ENCODE measurements at regions not wholly inside any gene's neighbourhood (a gene's known extent, or its start where the extent isn't known, plus 50 kb on each side); places are given as distances from the start of the nearest gene placed in this dataset.

DNA sequence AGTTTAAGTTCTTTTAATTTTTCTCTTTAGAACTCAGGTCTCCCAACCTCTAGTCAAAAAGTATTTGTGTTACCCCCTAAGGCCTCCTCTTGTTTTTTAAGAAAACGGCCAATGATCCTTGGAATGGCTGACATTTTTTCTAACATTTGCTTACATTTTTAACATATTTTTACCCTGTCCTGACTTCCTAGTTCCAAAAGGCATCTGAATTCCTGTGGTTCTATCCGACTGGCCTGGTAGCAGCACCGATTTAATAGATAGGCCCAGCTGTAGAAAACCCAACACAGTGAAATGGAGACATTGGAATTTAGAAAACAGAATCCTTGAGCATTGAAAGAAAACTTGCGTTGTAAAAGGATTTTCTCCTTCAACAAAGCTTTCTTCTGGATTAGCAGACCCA is 134.7 kb upstream of the GSC start:
- ChIA-PET CTCF (ENCODE audit: partially characterized antibody) (interaction anchor here (0.9 kb wide), 1 partner anchor 21 kb away, joined by 3 read pairs; no protein-coding TSS in a partner anchor), POLR2A (ENCODE audit: partially characterized antibody) (no interaction called here)
- no peak overlapping the region for H2BK5ac ChIP-seq (ENCODE audit: low read depth, low read length)
- H3K36me3 ChIP-seq (ENCODE audit: control insufficient read depth in 2 of 4, insufficient read depth in 4 of 4, low read length in 3 of 4) = no peaks in the 10 kb centered on the region
- H3K9me3 ChIP-seq (ENCODE audit: insufficient read depth in 2 of 2, low read depth in 1 of 2, low read length in 1 of 2) = no peaks in the 10 kb centered on the region
- FAIRE-seq = no peak
- no peaks in the 10 kb centered on the region; a peak in 2 of 7 replicates for H3K4me1 ChIP-seq (replicated peaks in 1 of 4; ENCODE audit: control insufficient read depth in 3 of 4, insufficient read depth in 4 of 4, low read length in 3 of 4)
- H3K79me2 ChIP-seq (ENCODE audit: control insufficient read depth in 1 of 2, insufficient read depth in 2 of 2, low read length in 2 of 2) = no peaks in the 10 kb centered on the region
- no peak overlapping the region for H2AFZ ChIP-seq (ENCODE audit: low read length)
- no peak overlapping the region for H3K27ac ChIP-seq (ENCODE audit: low read depth, low read length)
- H3K14ac ChIP-seq (ENCODE audit: insufficient read length) = no peak overlapping the region
- no peak overlapping the region for H4K5ac ChIP-seq (ENCODE audit: insufficient read length, low read depth, low read length)
- H2AK5ac ChIP-seq (ENCODE audit: low read depth, low read length) = no peak overlapping the region
- H3K18ac ChIP-seq (ENCODE audit: extremely low read depth, low read length) = no peak overlapping the region
- no peak overlapping the region for H3K9ac ChIP-seq (replicated peaks in 1 of 4; ENCODE audit: extremely low read depth in 1 of 4, low read depth in 3 of 4, low read length in 3 of 4)
- H2BK15ac ChIP-seq (ENCODE audit: low read length) = no peak overlapping the region
- DNase-seq (ENCODE audit: low read depth in 1 of 2, low spot score in 2 of 2) = peak in 1 of 2 experiments; percentile 3
- H3K23ac ChIP-seq (ENCODE audit: insufficient read length) = no peak overlapping the region
- H3K56ac ChIP-seq (replicated peaks; ENCODE audit: insufficient read length, low read depth, low read length) = no peak overlapping the region
- H3K4ac ChIP-seq (replicated peaks; ENCODE audit: insufficient read length, low read depth, low read length) = no peak overlapping the region
- H2BK12ac ChIP-seq (ENCODE audit: low read depth, low read length) = 0 out of 2 replicates have a peak overlapping the region, but pooled peaks have one; percentile 7
- peaks cover 7 to 26% (median 13%) of the 10 kb centered on the region in 4 experiments; a peak in 5 of 7 replicates for H3K27me3 ChIP-seq (replicated peaks in 1 of 4; ENCODE audit: control insufficient read depth in 3 of 4, extremely low read depth in 1 of 4, insufficient read depth in 3 of 4, low read length in 3 of 4)
- H3K4me2 ChIP-seq (ENCODE audit: insufficient read depth in 1 of 2, low read depth in 2 of 2, low read length in 2 of 2) = no peak overlapping the region
- no peaks in the 10 kb centered on the region for H3K79me1 ChIP-seq (ENCODE audit: low read depth, low read length)
- H2BK20ac ChIP-seq (ENCODE audit: low read length) = no peak overlapping the region
- 47% methylated on average over 4 of the region's 4 CpGs; no CpG with 5 or more reads in 1 of the 2 experiments for WGBS, 2 experiments (ENCODE audit: extremely low coverage in 1 of 2, insufficient coverage in 1 of 2, insufficient read length in 1 of 2, insufficient replicate concordance in 2 of 2, low coverage in 1 of 2, low lambda C conversion rate in 2 of 2, missing lambda C conversion rate in 1 of 2)
- no peaks in the 10 kb centered on the region for H4K20me1 ChIP-seq (replicated peaks in 1 of 2; ENCODE audit: control insufficient read depth in 1 of 2, insufficient read depth in 2 of 2, low read length in 2 of 2)
- no peak overlapping the region for H2BK120ac ChIP-seq (replicated peaks; ENCODE audit: low read depth, low read length)
- H3K23me2 ChIP-seq (ENCODE audit: low read depth, low read length) = no peaks in the 10 kb centered on the region; the same call in 1 of the 2 replicates
- no peak overlapping the region for H4K8ac ChIP-seq (ENCODE audit: extremely low read depth, insufficient read depth, low read length)
- no peak overlapping the region for H3K4me3 ChIP-seq (ENCODE audit: extremely low read depth in 1 of 4, insufficient read depth in 2 of 4, low read depth in 3 of 4, low read length in 4 of 4)
- H4K91ac ChIP-seq (replicated peaks; ENCODE audit: insufficient read length, low read length) = no peak overlapping the region
- TF ChIP-seq BACH1 (IDR thresholded peaks at IDR 0.05; ENCODE audit: low read length) (no peak), EP300 (IDR thresholded peaks at IDR 0.05; ENCODE audit: borderline replicate concordance in 1 of 2, low read depth in 2 of 2, low read length in 2 of 2) (no peak), TCF12 (IDR thresholded peaks at IDR 0.05; ENCODE audit: low read depth, low read length) (no peak), FOSL1 (IDR thresholded peaks at IDR 0.05; ENCODE audit: insufficient read depth, low read depth, low read length) (no peak), CBX8 (IDR thresholded peaks at IDR 0.05; ENCODE audit: borderline replicate concordance, low read depth, low read length) (no peak), NRF1 (IDR thresholded peaks at IDR 0.05; ENCODE audit: low read depth, low read length) (no peak), HDAC6 (IDR thresholded peaks at IDR 0.05; ENCODE audit: low read depth, low read length) (no peak), POLR2A (IDR thresholded peaks at IDR 0.05; ENCODE audit: control extremely low read depth in 1 of 2, low read depth in 2 of 2, low read length in 2 of 2) (no peak), GTF2F1 (IDR thresholded peaks at IDR 0.05; ENCODE audit: borderline replicate concordance, low read depth, low read length) (no peak), YY1 (IDR thresholded peaks at IDR 0.05; ENCODE audit: low read depth, low read length) (no peak), BRCA1 (IDR thresholded peaks at IDR 0.05; ENCODE audit: low read depth, low read length) (no peak), RXRA (IDR thresholded peaks at IDR 0.05; ENCODE audit: insufficient read depth, low read depth, low read length) (no peak), EZH2 (IDR thresholded peaks at IDR 0.05; ENCODE audit: low read depth, low read length, severe bottlenecking) (no peak), KDM5A (IDR thresholded peaks at IDR 0.05; ENCODE audit: low read length) (no peak)
- TF ChIP-seq, protein P1, sequence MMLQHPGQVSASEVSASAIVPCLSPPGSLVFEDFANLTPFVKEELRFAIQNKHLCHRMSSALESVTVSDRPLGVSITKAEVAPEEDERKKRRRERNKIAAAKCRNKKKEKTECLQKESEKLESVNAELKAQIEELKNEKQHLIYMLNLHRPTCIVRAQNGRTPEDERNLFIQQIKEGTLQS (IDR thresholded peaks at IDR 0.05; ENCODE audit: insufficient read depth, low read depth, low read length) = no peak

All from H1 (cell line).